Mesothelial cell of epicardium (in vitro differentiated cells): ENCODE measurements at regions not wholly inside any gene's neighbourhood (a gene's known extent, or its start where the extent isn't known, plus 50 kb on each side); places are given as distances from the start of the nearest gene placed in this dataset.

Source experiments
- DNase-seq, 2 experiments: peaks; one replicate each; pipeline ENCODE4 v3.0.0; 2021; ENCODE audit warnings: low spot score in 2 of 2; ENCODE audit not compliant: unreplicated experiment in 2 of 2
- H3K27ac Mint-ChIP-seq: 2 replicates; pipeline ENCODE4 v1.8.0; 2021; ENCODE audit warnings: mixed read lengths
- H3K27me3 Mint-ChIP-seq: 2 replicates; pipeline ENCODE4 v1.8.0; 2021; ENCODE audit warnings: low read depth, mixed read lengths
- H3K36me3 Mint-ChIP-seq: 2 replicates; pipeline ENCODE4 v1.8.0; 2021; ENCODE audit warnings: mixed read lengths
- H3K4me1 Mint-ChIP-seq: 2 replicates; pipeline ENCODE4 v1.8.0; 2021; ENCODE audit warnings: mixed read lengths
- H3K4me3 Mint-ChIP-seq: 2 replicates; pipeline ENCODE4 v1.8.0; 2021; ENCODE audit warnings: mild to moderate bottlenecking, moderate library complexity, mixed read lengths
- H3K9me3 Mint-ChIP-seq: 2 replicates; pipeline ENCODE4 v1.8.0; 2021; ENCODE audit warnings: mixed read lengths
- TF ChIP-seq, protein P1 (sequence below): fragments of 200-600 bp; sonication (generic); IDR thresholded peaks from one replicate; pipeline ENCODE4 v1.5.0; 2021; ENCODE audit warnings: antibody characterized with exemption; ENCODE audit not compliant: unreplicated experiment

DNA sequence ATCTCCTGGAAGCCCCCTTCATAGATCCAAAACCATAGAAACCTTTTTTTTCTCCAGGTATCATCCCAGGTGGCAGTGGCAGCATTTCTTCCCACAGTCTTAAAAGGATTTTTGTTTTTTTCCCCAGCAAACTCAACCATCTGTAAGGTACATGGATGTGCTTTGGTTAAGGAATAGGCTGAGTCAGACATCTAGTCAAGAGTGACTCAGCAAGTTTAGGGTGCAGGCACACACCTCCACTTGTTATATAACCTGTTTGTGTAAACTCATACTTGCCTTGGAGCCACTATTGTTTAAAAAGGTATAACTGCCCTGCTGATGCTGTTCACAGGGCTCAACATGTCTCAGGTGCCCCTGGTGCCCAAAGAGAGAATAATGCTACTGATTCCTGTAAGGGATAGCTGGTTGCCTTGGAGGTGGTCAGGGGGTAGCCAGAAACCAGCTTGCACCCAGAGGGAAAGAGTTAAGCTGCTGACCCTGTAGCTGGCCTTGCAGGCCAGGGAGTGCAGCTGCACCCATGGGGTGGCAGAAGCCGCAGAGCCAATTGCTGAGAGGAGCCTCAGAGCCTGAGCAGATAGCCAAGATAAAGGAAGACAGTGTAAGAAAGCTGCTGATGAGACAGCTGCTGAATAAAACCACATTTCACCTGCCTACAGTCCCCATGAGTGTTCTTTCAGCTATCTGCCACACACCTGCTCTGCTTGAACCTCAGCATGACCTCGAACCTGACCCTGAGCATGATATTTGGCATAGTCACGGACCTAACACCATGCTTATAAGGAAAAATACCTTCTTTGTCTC, 1726.1 kb upstream of the RAG2 start:
- no peaks in the 10 kb centered on the region for H3K36me3 Mint-ChIP-seq
- no peaks in the 10 kb centered on the region for H3K27me3 Mint-ChIP-seq
- no peak overlapping the region for H3K4me3 Mint-ChIP-seq
- H3K27ac Mint-ChIP-seq: no peak overlapping the region
- peaks cover 6% of the 10 kb centered on the region for H3K4me1 Mint-ChIP-seq
- H3K9me3 Mint-ChIP-seq: peaks cover 24% of the 10 kb centered on the region
- no peak for DNase-seq
- TF ChIP-seq, protein P1, sequence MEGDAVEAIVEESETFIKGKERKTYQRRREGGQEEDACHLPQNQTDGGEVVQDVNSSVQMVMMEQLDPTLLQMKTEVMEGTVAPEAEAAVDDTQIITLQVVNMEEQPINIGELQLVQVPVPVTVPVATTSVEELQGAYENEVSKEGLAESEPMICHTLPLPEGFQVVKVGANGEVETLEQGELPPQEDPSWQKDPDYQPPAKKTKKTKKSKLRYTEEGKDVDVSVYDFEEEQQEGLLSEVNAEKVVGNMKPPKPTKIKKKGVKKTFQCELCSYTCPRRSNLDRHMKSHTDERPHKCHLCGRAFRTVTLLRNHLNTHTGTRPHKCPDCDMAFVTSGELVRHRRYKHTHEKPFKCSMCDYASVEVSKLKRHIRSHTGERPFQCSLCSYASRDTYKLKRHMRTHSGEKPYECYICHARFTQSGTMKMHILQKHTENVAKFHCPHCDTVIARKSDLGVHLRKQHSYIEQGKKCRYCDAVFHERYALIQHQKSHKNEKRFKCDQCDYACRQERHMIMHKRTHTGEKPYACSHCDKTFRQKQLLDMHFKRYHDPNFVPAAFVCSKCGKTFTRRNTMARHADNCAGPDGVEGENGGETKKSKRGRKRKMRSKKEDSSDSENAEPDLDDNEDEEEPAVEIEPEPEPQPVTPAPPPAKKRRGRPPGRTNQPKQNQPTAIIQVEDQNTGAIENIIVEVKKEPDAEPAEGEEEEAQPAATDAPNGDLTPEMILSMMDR: no peak

DNA sequence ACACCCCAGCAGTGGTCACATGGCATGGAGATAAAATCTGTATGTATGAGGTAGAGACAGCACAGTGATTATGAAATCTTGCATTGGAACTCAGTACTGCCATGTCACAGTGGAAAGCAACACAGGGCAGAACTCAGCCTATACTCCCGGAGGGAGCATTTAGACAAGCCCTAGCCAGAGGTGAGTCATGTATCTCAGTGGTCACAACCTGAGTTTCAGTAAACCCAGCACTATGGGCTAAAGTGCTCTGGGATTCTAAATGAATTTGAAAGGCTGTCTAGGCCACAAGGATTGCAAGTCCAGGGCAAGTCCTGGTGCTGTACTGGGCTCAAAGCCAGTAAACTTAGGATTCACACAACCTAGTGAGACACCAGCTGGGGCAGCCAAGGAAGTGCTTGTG, 1717.1 kb upstream of the RAG2 start:
- no peak overlapping the region for H3K27ac Mint-ChIP-seq
- no peaks in the 10 kb centered on the region for H3K4me1 Mint-ChIP-seq
- H3K36me3 Mint-ChIP-seq: peaks cover 7% of the 10 kb centered on the region
- H3K27me3 Mint-ChIP-seq: no peaks in the 10 kb centered on the region
- DNase-seq: no peak
- H3K9me3 Mint-ChIP-seq: peaks cover 40% of the 10 kb centered on the region
- TF ChIP-seq, protein P1: no peak
- no peak overlapping the region for H3K4me3 Mint-ChIP-seq

DNA sequence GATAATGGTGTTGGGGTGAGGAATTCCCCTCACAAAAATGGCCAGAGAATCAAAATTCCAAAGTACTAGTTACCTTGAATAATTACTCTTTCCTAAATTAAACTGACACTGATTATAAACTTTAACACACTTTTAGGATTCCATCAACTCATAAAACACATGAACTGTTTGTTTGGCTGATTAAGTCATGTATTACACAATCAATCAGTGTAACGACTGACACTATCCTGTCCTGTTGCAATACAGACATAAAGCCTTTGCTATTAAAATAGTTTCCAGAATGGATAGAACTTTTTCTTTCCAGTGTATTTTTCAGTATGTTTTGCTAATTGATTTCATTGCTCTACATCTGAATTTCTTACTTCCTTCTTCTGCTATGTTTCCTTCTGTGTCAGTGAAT, 1709.4 kb upstream of the RAG2 start:
- Mint-ChIP-seq H3K27ac (no peak overlapping the region), H3K36me3 (no peaks in the 10 kb centered on the region), H3K9me3 (no peaks in the 10 kb centered on the region), H3K4me3 (no peak overlapping the region), H3K27me3 (no peaks in the 10 kb centered on the region), H3K4me1 (peaks cover 15% of the 10 kb centered on the region)
- DNase-seq: no peak
- TF ChIP-seq, protein P1: no peak

DNA sequence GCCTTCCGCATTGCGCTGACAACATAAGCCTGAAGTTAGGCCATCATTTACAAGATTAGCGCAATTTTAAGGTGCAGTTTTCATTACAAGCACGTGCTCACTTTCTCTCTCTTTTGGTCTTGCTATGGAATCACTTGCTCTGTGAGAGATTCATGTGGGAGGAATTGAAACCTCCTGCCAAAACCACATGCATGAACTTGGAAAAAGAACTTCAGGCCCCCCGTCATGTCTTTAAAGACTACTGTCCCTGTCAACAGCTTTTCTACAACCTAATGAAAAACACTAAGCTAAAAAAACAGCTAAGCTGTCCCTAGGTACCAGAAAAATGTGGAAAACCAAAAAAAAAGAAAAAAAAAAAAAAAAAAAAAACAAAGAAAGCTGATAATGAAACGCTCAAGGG, 1707.6 kb upstream of the RAG2 start:
- H3K9me3 Mint-ChIP-seq: no peaks in the 10 kb centered on the region
- TF ChIP-seq, protein P1: no peak
- no peaks in the 10 kb centered on the region for H3K27me3 Mint-ChIP-seq
- no peaks in the 10 kb centered on the region for H3K36me3 Mint-ChIP-seq
- DNase-seq: no peak
- no peak overlapping the region for H3K4me3 Mint-ChIP-seq
- no peak overlapping the region for H3K27ac Mint-ChIP-seq
- peaks cover 20% of the 10 kb centered on the region for H3K4me1 Mint-ChIP-seq

DNA sequence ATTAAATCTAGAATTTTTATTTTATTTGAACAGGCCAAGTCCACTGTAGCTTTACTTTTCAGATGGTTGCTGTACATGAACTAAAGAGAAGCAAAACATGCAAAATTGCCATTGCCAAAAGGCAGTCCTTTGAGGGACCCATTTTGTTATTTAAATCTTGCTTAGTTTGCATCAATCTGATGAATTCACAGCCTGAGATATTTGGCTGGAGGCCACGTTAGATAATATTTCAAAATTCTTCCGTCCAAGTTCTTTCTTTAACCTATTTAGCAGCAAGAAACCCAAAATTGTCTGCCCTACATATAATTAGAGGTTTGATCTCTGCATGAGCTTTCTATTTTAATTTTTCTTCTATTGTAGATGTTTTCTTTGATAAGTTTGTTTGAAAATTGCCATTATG, 1706.9 kb upstream of the RAG2 start:
- no peak overlapping the region for H3K4me3 Mint-ChIP-seq

More for the DNA sequence above, 1706.9 kb upstream of the RAG2 start:
- peaks cover 20% of the 10 kb centered on the region for H3K4me1 Mint-ChIP-seq
- no peaks in the 10 kb centered on the region for H3K36me3 Mint-ChIP-seq
- H3K27ac Mint-ChIP-seq: no peak overlapping the region
- H3K27me3 Mint-ChIP-seq: no peaks in the 10 kb centered on the region
- TF ChIP-seq, protein P1: no peak
- H3K9me3 Mint-ChIP-seq: no peaks in the 10 kb centered on the region
- no peak for DNase-seq
